ENCODE measurements at regions not wholly inside any gene's neighbourhood (a gene's known extent, or its start where the extent isn't known, plus 50 kb on each side); places are given as distances from the start of the nearest gene placed in this dataset.

GRCh38 chrX:13427441-13428052 is 107.7 kb upstream of the ATXN3L start:
- no peak overlapping the region for H3K4me3 ChIP-seq (ENCODE audit: low read length)
- TF ChIP-seq CTCF (conservative IDR thresholded peaks at IDR 0.05; ENCODE audit: low read depth, low read length): no peak
- no peak for DNase-seq (ENCODE audit: low read depth)

GRCh38 chrX:13420545-13421183 is 100.8 kb upstream of the ATXN3L start:
- no peak for DNase-seq (ENCODE audit: low read depth)
- H3K4me3 ChIP-seq (ENCODE audit: low read length): no peak overlapping the region
- TF ChIP-seq CTCF (conservative IDR thresholded peaks at IDR 0.05; ENCODE audit: low read depth, low read length): no peak

GRCh38 chrX:13419918-13420317 is 100.1 kb upstream of the ATXN3L start:
- H3K4me3 ChIP-seq (ENCODE audit: low read length): no peak overlapping the region
- no peak for TF ChIP-seq CTCF (conservative IDR thresholded peaks at IDR 0.05; ENCODE audit: low read depth, low read length)
- no peak for DNase-seq (ENCODE audit: low read depth)

GRCh38 chrX:13419276-13419675 is 99.4 kb upstream of the ATXN3L start:
- TF ChIP-seq CTCF (conservative IDR thresholded peaks at IDR 0.05; ENCODE audit: low read depth, low read length): no peak
- H3K4me3 ChIP-seq (ENCODE audit: low read length): no peak overlapping the region
- no peak for DNase-seq (ENCODE audit: low read depth)

GRCh38 chrX:13418126-13419097 is 98.6 kb upstream of the ATXN3L start:
- no peak for DNase-seq (ENCODE audit: low read depth)
- no peak for TF ChIP-seq CTCF (conservative IDR thresholded peaks at IDR 0.05; ENCODE audit: low read depth, low read length)
- H3K4me3 ChIP-seq (ENCODE audit: low read length): no peak overlapping the region

- TF ChIP-seq CTCF (conservative IDR thresholded peaks at IDR 0.05; ENCODE audit: low read depth, low read length): no peak
- H3K4me3 ChIP-seq (ENCODE audit: low read length): no peak overlapping the region
- DNase-seq (ENCODE audit: low read depth): no peak
These were observed 95.7 kb upstream of the ATXN3L start for GRCh38 chrX:13415509-13415908.
